ENCODE measurements at regions not wholly inside any gene's neighbourhood (a gene's known extent, or its start where the extent isn't known, plus 50 kb on each side); places are given as distances from the start of the nearest gene placed in this dataset.
"Not testable (repeated sequence)": the region's sequence is repeated elsewhere in the genome, so short reads cannot be mapped to it uniquely, and the experiment has no call there.

GRCh38 chrX:97863261-97863660 lies 979.6 kb downstream of the RPA4 start:
- DNase-seq: no peak

GRCh38 chrX:97867266-97867665 lies 983.6 kb downstream of the RPA4 start:
- DNase-seq: no peak

GRCh38 chrX:97876697-97877407 lies 993.1 kb downstream of the RPA4 start:
- DNase-seq: no peak

GRCh38 chrX:97882306-97882705 lies 998.6 kb downstream of the RPA4 start:
- no peak for DNase-seq

GRCh38 chrX:97895751-97896150 lies 1012.0 kb downstream of the RPA4 start:
- DNase-seq: no peak

GRCh38 chrX:97897998-97898397 lies 1014.3 kb downstream of the RPA4 start:
- no peak for DNase-seq

GRCh38 chrX:97898798-97899197 lies 1015.1 kb downstream of the RPA4 start:
- no peak for DNase-seq

- DNase-seq: no peak
Observed at GRCh38 chrX:97907791-97908190, 1024.1 kb downstream of the RPA4 start.

GRCh38 chrX:97909245-97909644 lies 1025.5 kb downstream of the RPA4 start:
- DNase-seq: no peak

- not testable (repeated sequence) for DNase-seq
Observed at GRCh38 chrX:97915390-97915789, 1031.7 kb downstream of the RPA4 start.

GRCh38 chrX:97921223-97921622 lies 1037.5 kb downstream of the RPA4 start:
- not testable (repeated sequence) for DNase-seq

- no peak for DNase-seq
Observed at GRCh38 chrX:97931586-97931985, 1047.9 kb downstream of the RPA4 start.

- DNase-seq: no peak
Observed at GRCh38 chrX:97936296-97936695, 1052.6 kb downstream of the RPA4 start.

- no peak for DNase-seq
Observed at GRCh38 chrX:97938706-97939105, 1055.0 kb downstream of the RPA4 start.

- no peak for DNase-seq
Observed at GRCh38 chrX:97968376-97969163, 1084.9 kb downstream of the RPA4 start.

- DNase-seq: no peak
Observed at GRCh38 chrX:97984641-97985040, 1100.9 kb downstream of the RPA4 start.

- DNase-seq: no peak
Observed at GRCh38 chrX:97985096-97985495, 1101.4 kb downstream of the RPA4 start.

- no peak for DNase-seq
Observed at GRCh38 chrX:97987979-97988378, 1104.3 kb downstream of the RPA4 start.

GRCh38 chrX:97995834-97996233 lies 1112.1 kb downstream of the RPA4 start:
- no peak for DNase-seq

GRCh38 chrX:98028691-98029090 lies 1145.0 kb downstream of the RPA4 start:
- no peak for DNase-seq

GRCh38 chrX:98029861-98030260 lies 1146.2 kb downstream of the RPA4 start:
- no peak for DNase-seq

GRCh38 chrX:98057176-98057575 lies 1173.5 kb downstream of the RPA4 start:
- DNase-seq: no peak

GRCh38 chrX:98065151-98065550 lies 1181.4 kb downstream of the RPA4 start:
- DNase-seq: no peak

GRCh38 chrX:98067611-98068010 lies 1183.9 kb downstream of the RPA4 start:
- DNase-seq: no peak
